GM23338 (cell line): ENCODE measurements at regions not wholly inside any gene's neighbourhood (a gene's known extent, or its start where the extent isn't known, plus 50 kb on each side); places are given as distances from the start of the nearest gene placed in this dataset.

Source experiments
- ATAC-seq: fragments of 200-7000 bp; cut with Tn5 transposase; 3 replicates; pipeline ENCODE4 v1.9.1; 2020
- DNase-seq: peaks from one replicate; pipeline ENCODE4 v3.0.0-alpha.2; 2015; ENCODE audit warnings: low spot score
- H2AFZ ChIP-seq: fragments of 200-600 bp; sonication (generic); 2 replicates; pipeline ENCODE4 v1.8.0; 2016; ENCODE audit warnings: antibody characterized with exemption, mild to moderate bottlenecking, moderate library complexity
- H3F3A ChIP-seq: fragments of 200-600 bp; sonication (generic); replicated peaks from 2 replicates; pipeline ENCODE4 v1.8.0; 2017; ENCODE audit warnings: antibody characterized with exemption, mixed run types, low read depth
- H3K27ac ChIP-seq: fragments of 200-600 bp; sonication (generic); 2 replicates; pipeline ENCODE4 v1.6.1; 2016; ENCODE audit warnings: low read depth
- H3K27me3 ChIP-seq: fragments of 200-600 bp; sonication (generic); 2 replicates; pipeline ENCODE4 v1.8.0; 2016; ENCODE audit warnings: mild to moderate bottlenecking, mixed run types, moderate library complexity; ENCODE audit not compliant: insufficient read depth
- H3K36me3 ChIP-seq: fragments of 200-600 bp; sonication (generic); 2 replicates; pipeline ENCODE4 v1.8.0; 2016; ENCODE audit warnings: mild to moderate bottlenecking; ENCODE audit not compliant: insufficient read depth
- H3K4me1 ChIP-seq: fragments of 200-600 bp; sonication (generic); 2 replicates; pipeline ENCODE4 v1.8.0; 2016; ENCODE audit warnings: mild to moderate bottlenecking, moderate library complexity; ENCODE audit not compliant: insufficient read depth
- H3K4me2 ChIP-seq: fragments of 200-600 bp; sonication (generic); 2 replicates; pipeline ENCODE4 v1.7.1; 2017; ENCODE audit warnings: mixed run types
- H3K4me3 ChIP-seq: fragments of 200-600 bp; sonication (generic); 2 replicates; pipeline ENCODE4 v1.6.1; 2016; ENCODE audit warnings: mixed run types
- H3K79me2 ChIP-seq: fragments of 200-600 bp; sonication (generic); replicated peaks from 2 replicates; pipeline ENCODE4 v1.8.0; 2017; ENCODE audit warnings: mild to moderate bottlenecking; ENCODE audit not compliant: insufficient read depth
- H3K9me2 ChIP-seq: fragments of 200-600 bp; sonication (generic); 2 replicates; pipeline ENCODE4 v1.8.0; 2017; ENCODE audit not compliant: insufficient read depth
- H4K20me1 ChIP-seq: fragments of 200-600 bp; sonication (generic); replicated peaks from 2 replicates; pipeline ENCODE4 v1.8.0; 2017; ENCODE audit warnings: mild to moderate bottlenecking; ENCODE audit not compliant: insufficient read depth
- H3K27ac Mint-ChIP-seq: 2 replicates; pipeline ENCODE4 v1.8.0; 2020; ENCODE audit warnings: inconsistent platforms, mild to moderate bottlenecking, moderate library complexity, mixed read lengths
- H3K27me3 Mint-ChIP-seq: 3 replicates; pipeline ENCODE4 v1.8.0; 2022; ENCODE audit warnings: low read depth, mild to moderate bottlenecking, moderate library complexity, mixed read lengths, inconsistent platforms; ENCODE audit not compliant: insufficient read depth, poor library complexity
- H3K36me3 Mint-ChIP-seq: 3 replicates; pipeline ENCODE4 v1.8.0; 2021; ENCODE audit warnings: low read depth, mild to moderate bottlenecking, inconsistent platforms, moderate library complexity, mixed read lengths
- H3K4me1 Mint-ChIP-seq: 3 replicates; pipeline ENCODE4 v1.8.0; 2020; ENCODE audit warnings: mild to moderate bottlenecking, inconsistent platforms, mixed read lengths
- H3K4me3 Mint-ChIP-seq: 3 replicates; pipeline ENCODE4 v1.8.0; 2021; ENCODE audit warnings: moderate library complexity, mild to moderate bottlenecking, inconsistent platforms, mixed read lengths
- H3K9me3 Mint-ChIP-seq: 3 replicates; pipeline ENCODE4 v1.8.0; 2020; ENCODE audit warnings: moderate library complexity, mild to moderate bottlenecking, inconsistent platforms, mixed read lengths
- CREB1 ChIP-seq: fragments of 250-450 bp; sonication (Bioruptor Pico); IDR thresholded peaks from 2 replicates; pipeline ENCODE4 v1.5.0; 2020; ENCODE audit warnings: low read depth, mild to moderate bottlenecking, moderate library complexity
- ETS1 ChIP-seq: IDR thresholded peaks from 2 replicates; pipeline ENCODE4 v1.6.1; 2016; ENCODE audit warnings: antibody characterized with exemption
- JUNB ChIP-seq: IDR thresholded peaks from one replicate; pipeline ENCODE4 v1.6.1; 2016; ENCODE audit warnings: antibody characterized with exemption; ENCODE audit not compliant: unreplicated experiment
- NANOG ChIP-seq: IDR thresholded peaks from 2 replicates; pipeline ENCODE4 v1.6.1; 2016; ENCODE audit warnings: antibody characterized with exemption, borderline replicate concordance
- POLR2AphosphoS5 ChIP-seq: IDR thresholded peaks from 2 replicates; pipeline ENCODE4 v1.6.1; 2016; ENCODE audit warnings: antibody characterized with exemption, low read depth
- STAT1 ChIP-seq: IDR thresholded peaks from one replicate; pipeline ENCODE4 v1.6.1; 2016; ENCODE audit warnings: antibody characterized with exemption; ENCODE audit not compliant: unreplicated experiment
- ZNF114 ChIP-seq: fragments of 250-450 bp; sonication (Bioruptor Pico); IDR thresholded peaks from 2 replicates; pipeline ENCODE4 v1.5.0; 2020; ENCODE audit warnings: mild to moderate bottlenecking, moderate library complexity
- ZNF331 ChIP-seq: fragments of 250-450 bp; sonication (Bioruptor Pico); IDR thresholded peaks from 2 replicates; pipeline ENCODE4 v1.5.0; 2020; ENCODE audit warnings: low read depth, mild to moderate bottlenecking, moderate library complexity
- ZNF462 ChIP-seq: fragments of 250-450 bp; sonication (Bioruptor Pico); IDR thresholded peaks from 2 replicates; pipeline ENCODE4 v1.5.0; 2020; ENCODE audit warnings: mild to moderate bottlenecking, moderate library complexity
- TF ChIP-seq, protein P1 (sequence below): IDR thresholded peaks from one replicate; pipeline ENCODE4 v1.6.1; 2018; ENCODE audit warnings: antibody characterized with exemption; ENCODE audit not compliant: unreplicated experiment

DNA sequence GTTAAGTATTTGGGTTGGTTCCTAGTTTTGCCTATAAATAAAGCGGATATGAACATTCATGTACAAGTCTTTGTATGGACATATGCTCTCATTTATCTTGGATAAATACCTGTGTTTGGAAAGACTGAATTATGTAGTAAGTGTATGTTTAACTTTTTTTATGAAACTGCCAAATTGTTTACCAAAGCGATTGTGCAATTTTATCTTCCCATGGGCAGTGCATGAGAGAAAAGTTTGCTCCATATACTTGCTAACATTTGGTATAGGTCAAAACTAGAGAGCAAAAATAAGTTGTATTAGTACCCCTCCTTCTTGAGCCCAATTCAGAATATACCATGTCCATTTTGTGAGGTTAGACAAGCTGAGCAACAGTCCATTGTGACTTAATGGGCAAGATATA, 502.6 kb downstream of the SQOR start (continued):
- TF ChIP-seq JUNB = no peak

DNA sequence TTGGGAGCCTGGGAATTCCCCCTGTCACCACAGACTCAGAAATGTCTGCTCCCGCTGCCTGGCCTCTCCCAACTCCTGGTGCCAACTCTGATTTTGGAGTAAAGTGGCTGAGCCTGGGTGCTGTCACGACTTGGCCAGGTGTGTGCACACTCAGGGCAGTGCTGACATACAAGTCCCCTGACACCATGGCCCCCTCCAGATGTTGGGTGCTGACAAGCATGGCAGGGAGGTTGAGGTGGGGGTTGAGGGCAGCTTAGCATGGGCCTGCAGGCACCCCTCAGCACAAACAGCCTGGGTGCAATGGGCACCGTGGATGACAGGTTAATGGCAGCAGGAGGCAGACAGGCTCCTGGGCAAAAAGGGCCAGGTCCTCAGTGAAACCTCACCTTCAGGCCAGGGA, 511.2 kb downstream of the SQOR start:
- H3K4me3 ChIP-seq = no peak overlapping the region
- ATAC-seq (no peak), DNase-seq (no peak)
- no peak overlapping the region for H3K4me2 ChIP-seq
- H3F3A ChIP-seq = no peaks in the 10 kb centered on the region
- Mint-ChIP-seq H3K36me3 (peaks cover 8% of the 10 kb centered on the region; the same call in 2 of the 3 replicates), H3K4me3 (no peak overlapping the region), H3K4me1 (no peaks in the 10 kb centered on the region), H3K27ac (no peak overlapping the region), H3K27me3 (no peaks in the 10 kb centered on the region), H3K9me3 (peaks cover 73% of the 10 kb centered on the region)
- H3K27ac ChIP-seq = no peak overlapping the region
- no peaks in the 10 kb centered on the region for H3K79me2 ChIP-seq
- H2AFZ ChIP-seq = no peak overlapping the region
- no peaks in the 10 kb centered on the region for H3K36me3 ChIP-seq
- no peaks in the 10 kb centered on the region for H4K20me1 ChIP-seq
- TF ChIP-seq STAT1 = no peak
- TF ChIP-seq NANOG = no peak
- TF ChIP-seq ETS1 = no peak
- TF ChIP-seq, protein P1, sequence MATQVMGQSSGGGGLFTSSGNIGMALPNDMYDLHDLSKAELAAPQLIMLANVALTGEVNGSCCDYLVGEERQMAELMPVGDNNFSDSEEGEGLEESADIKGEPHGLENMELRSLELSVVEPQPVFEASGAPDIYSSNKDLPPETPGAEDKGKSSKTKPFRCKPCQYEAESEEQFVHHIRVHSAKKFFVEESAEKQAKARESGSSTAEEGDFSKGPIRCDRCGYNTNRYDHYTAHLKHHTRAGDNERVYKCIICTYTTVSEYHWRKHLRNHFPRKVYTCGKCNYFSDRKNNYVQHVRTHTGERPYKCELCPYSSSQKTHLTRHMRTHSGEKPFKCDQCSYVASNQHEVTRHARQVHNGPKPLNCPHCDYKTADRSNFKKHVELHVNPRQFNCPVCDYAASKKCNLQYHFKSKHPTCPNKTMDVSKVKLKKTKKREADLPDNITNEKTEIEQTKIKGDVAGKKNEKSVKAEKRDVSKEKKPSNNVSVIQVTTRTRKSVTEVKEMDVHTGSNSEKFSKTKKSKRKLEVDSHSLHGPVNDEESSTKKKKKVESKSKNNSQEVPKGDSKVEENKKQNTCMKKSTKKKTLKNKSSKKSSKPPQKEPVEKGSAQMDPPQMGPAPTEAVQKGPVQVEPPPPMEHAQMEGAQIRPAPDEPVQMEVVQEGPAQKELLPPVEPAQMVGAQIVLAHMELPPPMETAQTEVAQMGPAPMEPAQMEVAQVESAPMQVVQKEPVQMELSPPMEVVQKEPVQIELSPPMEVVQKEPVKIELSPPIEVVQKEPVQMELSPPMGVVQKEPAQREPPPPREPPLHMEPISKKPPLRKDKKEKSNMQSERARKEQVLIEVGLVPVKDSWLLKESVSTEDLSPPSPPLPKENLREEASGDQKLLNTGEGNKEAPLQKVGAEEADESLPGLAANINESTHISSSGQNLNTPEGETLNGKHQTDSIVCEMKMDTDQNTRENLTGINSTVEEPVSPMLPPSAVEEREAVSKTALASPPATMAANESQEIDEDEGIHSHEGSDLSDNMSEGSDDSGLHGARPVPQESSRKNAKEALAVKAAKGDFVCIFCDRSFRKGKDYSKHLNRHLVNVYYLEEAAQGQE = no peak
- H3K27me3 ChIP-seq = no peaks in the 10 kb centered on the region
- H3K4me1 ChIP-seq = no peaks in the 10 kb centered on the region
- no peaks in the 10 kb centered on the region for H3K9me2 ChIP-seq

DNA sequence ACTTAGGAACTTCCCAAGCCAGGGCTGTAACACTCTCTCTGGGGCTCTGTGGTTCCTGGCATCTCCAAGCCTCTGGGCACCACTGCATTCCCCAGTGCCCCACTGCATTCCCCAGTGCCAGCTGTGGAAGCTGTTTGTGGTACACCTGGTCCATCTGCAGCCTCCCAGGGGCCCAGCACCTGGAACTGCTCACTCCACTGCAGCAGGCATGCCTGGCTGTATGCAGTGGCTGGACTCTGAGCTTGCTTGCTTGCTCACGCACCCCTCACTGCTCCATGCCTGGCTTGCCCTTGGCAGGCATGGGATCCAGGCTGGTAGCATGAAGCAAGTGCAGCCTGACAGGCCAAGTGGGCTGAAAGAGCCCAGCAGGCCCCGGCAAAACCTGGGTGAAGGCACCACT, 512.1 kb downstream of the SQOR start:
- H2AFZ ChIP-seq = no peak overlapping the region
- H3K9me3 Mint-ChIP-seq = peaks cover 75% of the 10 kb centered on the region

More for the DNA sequence above, 512.1 kb downstream of the SQOR start:
- Histone ChIP-seq H3K4me1 (no peaks in the 10 kb centered on the region), H3K4me3 (no peak overlapping the region), H4K20me1 (no peaks in the 10 kb centered on the region), H3K4me2 (no peak overlapping the region), H3K27ac (no peak overlapping the region), H3K9me2 (no peaks in the 10 kb centered on the region), H3F3A (no peaks in the 10 kb centered on the region), H3K79me2 (no peaks in the 10 kb centered on the region), H3K27me3 (no peaks in the 10 kb centered on the region), H3K36me3 (no peaks in the 10 kb centered on the region)
- Mint-ChIP-seq H3K4me3 (no peak overlapping the region), H3K27me3 (no peaks in the 10 kb centered on the region), H3K4me1 (no peaks in the 10 kb centered on the region), H3K36me3 (peaks cover 8% of the 10 kb centered on the region; the same call in 2 of the 3 replicates), H3K27ac (no peak overlapping the region)
- TF ChIP-seq ZNF462 (no peak), POLR2AphosphoS5 (no peak), ZNF331 (CRISPR knock-in tag) (no peak), ZNF114 (CRISPR knock-in tag) (no peak), CREB1 (CRISPR knock-in tag) (no peak), NANOG (no peak), STAT1 (no peak)
- DNase-seq = no peak
- ATAC-seq = no peak
